HG02840 (cell line): ENCODE measurements at regions not wholly inside any gene's neighbourhood (a gene's known extent, or its start where the extent isn't known, plus 50 kb on each side); places are given as distances from the start of the nearest gene placed in this dataset.

ENCODE experiments used
- ATAC-seq: cut with Tn5 transposase; IDR thresholded peaks from one replicate; pipeline ENCODE4 v1.9.1; 2021; ENCODE audit warnings: mild to moderate bottlenecking, moderate library complexity, moderate number of reproducible peaks; ENCODE audit not compliant: unreplicated experiment, low FRiP score

- no peak for ATAC-seq
These were observed 243.2 kb downstream of the TRIB2 start for GRCh38 chr2:12959935-12960334.

- no peak for ATAC-seq
These were observed 243.9 kb downstream of the TRIB2 start for GRCh38 chr2:12960671-12961070.

DNA sequence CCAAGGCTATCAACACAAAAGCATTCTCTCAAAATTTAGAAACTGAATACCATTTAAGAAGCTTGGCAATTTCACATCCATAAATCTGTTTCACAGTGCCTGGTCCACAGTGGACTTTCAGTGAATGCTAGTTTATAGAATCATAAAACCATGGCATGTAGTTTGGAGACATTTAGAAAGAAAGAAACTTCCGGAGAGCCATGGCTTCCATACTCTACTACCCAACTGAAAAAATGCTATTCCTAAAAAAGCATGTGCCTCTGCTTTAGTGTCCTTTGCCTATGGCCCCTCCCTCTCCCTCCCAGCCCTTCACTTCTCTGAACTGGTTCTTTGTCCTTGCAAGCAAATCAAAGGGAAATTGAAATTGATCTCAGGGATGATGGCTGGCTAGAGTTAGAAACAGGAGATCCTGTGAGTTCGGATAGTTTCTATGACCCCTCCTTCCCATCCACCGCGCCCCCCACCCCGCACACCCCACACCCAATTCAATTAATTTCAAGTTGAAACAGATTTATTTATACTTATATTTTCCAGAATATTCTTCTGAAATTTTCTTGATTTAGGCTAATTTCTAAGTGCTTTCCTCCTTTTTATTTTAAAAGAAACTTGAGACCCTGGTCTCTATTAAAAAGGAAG, 248.3 kb downstream of the TRIB2 start:
- no peak for ATAC-seq

DNA sequence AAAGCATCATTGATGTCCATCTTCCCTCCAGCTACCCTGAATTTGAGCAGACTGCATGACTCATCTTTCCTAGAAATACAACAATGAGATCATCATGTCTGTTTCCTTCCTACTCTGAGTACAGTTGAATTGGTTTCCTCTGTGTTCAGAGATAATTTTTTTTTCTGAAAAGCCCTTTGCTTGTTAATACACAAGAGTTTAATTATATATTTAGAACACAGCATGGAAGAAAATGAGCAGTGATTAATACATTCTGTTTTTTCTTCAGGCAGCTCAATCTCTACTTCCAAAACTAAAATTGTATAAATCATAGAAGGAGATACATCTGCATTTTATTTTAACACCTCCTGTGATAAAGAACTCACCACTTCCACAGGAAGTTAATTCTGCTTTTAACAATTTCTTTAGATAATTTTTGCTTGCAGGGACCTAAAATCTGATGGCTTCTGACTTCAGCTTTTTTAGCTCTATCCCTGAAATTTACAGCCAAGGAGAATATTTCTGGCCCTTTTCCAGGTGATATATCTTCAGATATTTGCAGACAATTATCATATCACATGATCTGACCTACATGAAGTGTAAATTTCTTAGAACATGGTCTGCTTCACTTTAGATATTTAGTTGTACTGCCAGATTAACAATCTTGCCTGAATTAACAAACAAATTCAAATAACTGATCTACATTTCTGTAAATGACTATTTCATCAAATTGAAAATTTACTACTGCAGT, 249.0 kb downstream of the TRIB2 start:
- no peak for ATAC-seq

- ATAC-seq, result no peak
These were observed 251.1 kb downstream of the TRIB2 start for GRCh38 chr2:12967804-12968203.

- ATAC-seq, result no peak
These were observed 251.7 kb downstream of the TRIB2 start for GRCh38 chr2:12968399-12968798.

DNA sequence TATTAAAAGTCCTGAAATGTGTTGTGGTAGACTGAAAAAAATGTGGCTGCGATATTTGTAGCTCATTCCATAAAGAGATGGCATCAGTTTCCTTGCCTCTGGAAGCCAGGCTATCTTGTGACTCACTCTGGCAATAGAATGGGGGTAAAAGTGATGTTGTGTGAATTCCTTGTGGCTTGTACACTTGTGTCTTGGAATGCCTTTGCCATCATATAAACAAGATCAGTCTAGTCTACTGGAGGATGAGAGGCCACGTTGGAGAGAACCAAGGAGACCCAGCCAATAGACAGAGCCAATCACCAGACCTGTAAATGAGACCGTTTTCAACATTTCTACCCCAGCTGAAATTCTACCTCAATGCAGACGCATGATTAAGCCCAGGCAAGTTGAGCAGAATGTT, 254.1 kb downstream of the TRIB2 start:
- no peak for ATAC-seq

GRCh38 chr2:12971581-12972365, 255.0 kb downstream of the TRIB2 start:
- ATAC-seq, result no peak

- ATAC-seq, result no peak
These were observed 261.5 kb downstream of the TRIB2 start for GRCh38 chr2:12978066-12978835.

- ATAC-seq, result no peak
These were observed 262.3 kb downstream of the TRIB2 start for GRCh38 chr2:12979066-12979465.

GRCh38 chr2:12980817-12981216, 264.1 kb downstream of the TRIB2 start:
- ATAC-seq, result no peak

GRCh38 chr2:12982149-12982584, 265.4 kb downstream of the TRIB2 start:
- no peak for ATAC-seq

DNA sequence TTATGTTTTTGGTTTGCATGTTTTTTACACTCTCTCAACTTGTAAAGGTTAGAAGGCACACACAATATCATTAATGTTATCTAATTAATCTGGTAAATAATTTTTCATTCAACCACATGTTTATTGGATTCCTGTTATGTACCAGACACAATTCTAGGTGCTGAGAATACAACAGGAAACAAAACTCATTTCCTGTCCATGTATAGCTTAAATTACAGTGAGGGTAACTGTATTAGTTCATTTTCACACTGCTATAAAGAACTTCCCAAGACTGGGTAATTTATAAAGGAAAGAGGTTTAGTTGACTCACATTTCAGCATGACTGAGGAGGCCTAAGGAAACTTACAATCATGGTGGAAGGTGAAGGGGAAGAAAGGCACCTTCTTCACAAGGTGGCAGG, 270.5 kb downstream of the TRIB2 start:
- ATAC-seq, result no peak

DNA sequence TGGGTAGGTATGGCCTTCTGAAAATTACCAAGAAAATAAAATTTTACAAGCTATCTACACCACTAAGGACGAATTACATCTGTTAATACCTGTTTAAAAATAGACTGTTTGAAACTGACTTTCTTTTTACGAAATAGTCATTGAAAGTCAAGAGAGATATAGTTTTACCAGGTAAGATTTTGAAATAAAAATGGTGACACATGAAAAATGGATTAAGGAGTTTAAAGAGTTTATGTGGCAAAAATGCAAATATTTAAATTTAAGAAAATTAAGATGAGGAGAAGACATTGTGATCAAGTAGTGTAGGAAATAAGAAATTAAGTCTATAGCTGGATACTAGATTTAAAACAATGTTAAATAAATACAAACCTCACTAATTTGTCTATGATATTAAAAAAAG, 271.5 kb downstream of the TRIB2 start:
- ATAC-seq, result no peak

DNA sequence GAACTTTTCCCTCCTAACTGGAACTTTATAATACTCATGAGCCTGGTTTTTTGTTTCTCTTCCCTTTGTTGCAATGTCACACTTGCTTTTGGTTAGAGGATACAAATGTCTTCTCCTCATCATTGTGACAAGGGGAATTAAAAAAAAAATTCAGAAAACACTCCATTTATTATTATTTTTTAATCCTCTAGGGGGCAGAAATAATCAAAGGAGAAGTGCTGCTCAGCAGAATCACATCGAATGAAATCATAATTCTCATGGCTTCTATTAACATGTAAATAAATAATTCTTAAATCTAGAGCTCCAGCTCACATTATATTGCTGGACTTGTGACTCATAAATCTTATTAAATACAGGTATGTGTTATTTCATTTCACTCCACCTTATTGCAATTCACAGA, 273.8 kb downstream of the TRIB2 start:
- ATAC-seq, result no peak

- no peak for ATAC-seq
These were observed 281.9 kb downstream of the TRIB2 start for GRCh38 chr2:12998685-12999084.

DNA sequence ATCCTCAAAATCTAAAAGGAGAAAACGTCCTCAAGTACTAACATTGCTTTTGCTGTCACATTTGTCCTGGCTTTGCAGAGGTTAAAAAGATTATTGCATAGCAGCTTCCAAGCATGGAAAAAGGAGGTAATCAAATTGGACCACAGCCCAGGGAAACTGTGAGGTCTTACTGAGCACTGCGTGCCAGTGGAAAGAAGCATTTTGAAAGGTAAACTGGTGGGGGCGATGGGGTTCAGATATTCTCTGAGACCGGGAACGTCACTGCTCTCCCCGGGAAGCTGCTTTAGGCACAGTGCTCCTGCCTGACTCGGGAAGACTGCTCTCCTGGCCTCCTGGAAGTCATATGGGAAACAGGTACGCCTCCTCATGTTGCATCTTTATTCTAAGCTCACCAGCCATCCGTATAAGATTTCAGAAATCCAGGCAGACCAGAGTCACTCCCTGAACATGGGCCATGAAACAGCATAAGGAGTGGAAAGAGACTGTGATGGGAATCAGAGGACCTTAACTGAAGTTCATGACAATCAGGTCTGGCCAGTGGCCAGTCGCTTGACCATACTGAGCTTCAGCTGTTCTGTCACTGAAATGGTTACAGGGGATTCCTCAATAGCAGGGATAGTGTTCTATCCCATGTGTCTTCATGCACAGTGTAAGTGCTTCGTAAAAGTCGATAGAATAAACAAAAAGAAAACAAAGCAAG, 284.1 kb downstream of the TRIB2 start:
- ATAC-seq, result no peak

DNA sequence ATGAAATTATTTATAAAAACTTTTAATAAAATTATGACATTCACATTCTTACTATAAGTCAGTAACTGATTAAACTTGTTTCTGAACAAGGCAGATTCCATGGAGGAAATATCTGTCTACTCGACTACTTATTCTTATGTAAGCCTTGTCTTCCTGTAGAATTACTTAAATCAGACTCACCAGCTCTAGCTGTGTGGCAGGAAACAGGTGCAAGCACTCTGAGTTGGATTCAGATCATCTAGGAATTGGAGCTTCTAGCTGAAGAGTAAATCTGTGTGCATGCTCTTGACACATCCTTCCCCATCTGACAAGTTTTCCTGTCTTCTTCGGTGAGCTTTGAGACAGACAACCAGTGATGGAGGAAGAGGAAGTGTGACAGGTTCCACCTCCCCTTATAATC, 284.7 kb downstream of the TRIB2 start:
- no peak for ATAC-seq

GRCh38 chr2:13002536-13003331, 286.0 kb downstream of the TRIB2 start:
- no peak for ATAC-seq
